GM19438 (cell line): ENCODE measurements at regions not wholly inside any gene's neighbourhood (a gene's known extent, or its start where the extent isn't known, plus 50 kb on each side); places are given as distances from the start of the nearest gene placed in this dataset.
"Not testable (repeated sequence)": the region's sequence is repeated elsewhere in the genome, so short reads cannot be mapped to it uniquely, and the experiment has no call there.

ENCODE experiments used
- ATAC-seq: cut with Tn5 transposase; IDR thresholded peaks from one replicate; pipeline ENCODE4 v1.9.1; 2021; ENCODE audit warnings: low read depth; ENCODE audit not compliant: unreplicated experiment

- ATAC-seq = no peak
Measured at GRCh38 chr1:193473932-193474331, 287.5 kb upstream of the B3GALT2 start.

DNA sequence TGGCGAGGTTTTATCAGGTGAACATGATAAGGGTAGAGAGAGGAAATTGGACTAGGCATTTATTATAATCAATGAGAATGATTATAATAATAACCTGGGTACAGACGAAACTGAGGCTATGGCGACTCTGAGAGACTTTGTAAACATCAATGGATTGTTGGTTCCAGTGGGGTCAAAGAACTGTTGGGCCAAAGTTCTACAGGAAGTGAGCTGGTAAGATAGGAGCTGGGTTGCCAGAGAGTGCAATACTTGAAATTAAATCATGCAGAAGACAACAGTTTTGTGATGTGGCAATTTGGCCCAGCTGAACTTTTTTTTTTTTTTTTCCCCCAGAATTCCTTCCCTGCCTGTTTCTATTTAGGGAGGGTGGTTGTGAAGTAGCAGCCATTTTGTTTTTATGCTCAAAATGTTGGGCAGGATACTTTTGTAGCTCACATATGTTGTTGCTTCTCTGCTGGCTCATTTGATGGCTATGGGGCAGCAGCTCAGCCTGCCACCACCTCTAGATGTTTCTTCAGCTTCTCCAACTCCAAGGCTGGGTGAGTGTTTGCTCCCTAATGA is 286.5 kb upstream of the B3GALT2 start:
- no peak for ATAC-seq

DNA sequence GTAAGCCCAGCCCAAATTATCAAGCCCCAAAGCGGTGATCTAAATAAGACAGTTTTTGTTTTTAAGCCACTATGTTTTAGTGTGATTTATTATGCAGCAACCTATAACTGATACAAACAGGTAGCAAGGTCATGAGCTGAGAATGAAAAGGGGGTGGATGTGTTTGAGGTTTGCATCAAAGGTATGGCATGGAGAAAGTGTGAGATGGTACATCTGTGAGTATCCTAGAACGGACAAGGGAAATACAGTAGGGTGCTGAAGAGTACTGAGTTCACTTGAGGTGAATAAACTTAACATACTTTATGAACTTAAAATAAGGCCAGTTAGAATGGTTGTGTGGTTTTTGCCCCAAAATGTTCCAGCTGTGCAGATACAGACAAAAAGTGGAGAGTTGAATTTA is 286.0 kb upstream of the B3GALT2 start:
- ATAC-seq = no peak

GRCh38 chr1:193471981-193472380 is 285.6 kb upstream of the B3GALT2 start:
- no peak for ATAC-seq

- ATAC-seq = no peak
Measured at GRCh38 chr1:193463326-193463932, 277.0 kb upstream of the B3GALT2 start.

GRCh38 chr1:193462629-193463320 is 276.4 kb upstream of the B3GALT2 start:
- ATAC-seq = no peak

DNA sequence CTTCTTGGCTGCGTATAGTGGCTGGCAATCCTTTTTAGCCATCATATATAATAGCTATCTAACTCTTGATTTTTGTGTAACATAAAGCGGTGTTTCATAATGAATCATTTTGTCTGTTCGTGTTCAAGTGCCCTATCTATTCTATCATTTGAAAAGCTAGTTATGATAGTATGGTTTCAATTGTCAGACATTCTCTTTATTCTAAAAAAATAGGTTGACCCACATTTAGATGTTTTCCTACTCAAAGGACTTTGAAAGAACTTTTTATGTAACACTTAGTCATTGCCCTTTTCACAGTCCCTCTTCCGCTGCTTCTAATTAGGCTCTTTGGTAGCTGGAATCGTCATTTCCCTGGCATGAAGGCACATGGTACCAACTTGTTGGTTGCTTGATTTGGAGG is 272.2 kb upstream of the B3GALT2 start:
- ATAC-seq = no peak

DNA sequence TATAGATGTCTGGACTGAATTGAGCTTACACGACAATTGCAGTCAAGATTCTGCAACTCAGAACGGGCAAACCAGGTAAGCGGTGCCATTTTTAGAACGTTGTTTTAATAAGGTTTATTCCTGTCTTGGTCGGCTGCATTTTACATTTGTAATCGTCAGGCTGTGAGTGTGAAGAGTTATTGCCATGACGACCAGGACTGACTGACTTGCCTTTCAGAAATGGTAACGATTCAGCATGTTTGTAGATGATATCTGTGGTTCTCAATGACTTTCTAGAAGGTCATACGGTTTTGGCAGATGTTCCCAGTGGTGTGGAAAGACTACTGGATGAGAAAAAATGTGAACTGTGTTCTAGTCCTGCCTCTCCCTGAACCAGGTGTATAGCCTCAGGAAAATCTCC is 271.3 kb upstream of the B3GALT2 start:
- no peak for ATAC-seq

DNA sequence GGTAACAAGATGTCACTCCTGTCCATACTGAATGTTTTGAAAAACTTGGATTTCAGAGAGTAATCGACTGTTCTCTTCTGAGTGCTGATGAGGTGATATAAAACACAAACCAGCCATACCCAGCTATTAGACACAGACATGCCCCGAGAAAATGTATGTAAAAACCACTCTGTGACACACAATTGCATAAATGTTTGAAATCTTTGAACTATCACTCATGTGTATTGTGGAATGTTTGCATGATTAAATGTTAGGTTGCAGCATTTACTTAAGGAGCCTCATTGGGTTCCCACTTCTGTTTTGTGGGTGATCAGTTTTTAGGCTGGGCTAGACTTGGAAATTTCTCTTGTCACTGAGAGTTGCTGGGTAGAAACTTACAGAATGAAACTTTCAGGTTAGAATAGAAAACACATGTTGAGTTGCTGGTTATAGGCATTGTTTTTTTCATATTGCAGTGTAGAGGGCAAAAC is 270.4 kb upstream of the B3GALT2 start:
- peak; percentile 82 for ATAC-seq

- no peak for ATAC-seq
Measured at GRCh38 chr1:193451606-193452005, 265.2 kb upstream of the B3GALT2 start.

DNA sequence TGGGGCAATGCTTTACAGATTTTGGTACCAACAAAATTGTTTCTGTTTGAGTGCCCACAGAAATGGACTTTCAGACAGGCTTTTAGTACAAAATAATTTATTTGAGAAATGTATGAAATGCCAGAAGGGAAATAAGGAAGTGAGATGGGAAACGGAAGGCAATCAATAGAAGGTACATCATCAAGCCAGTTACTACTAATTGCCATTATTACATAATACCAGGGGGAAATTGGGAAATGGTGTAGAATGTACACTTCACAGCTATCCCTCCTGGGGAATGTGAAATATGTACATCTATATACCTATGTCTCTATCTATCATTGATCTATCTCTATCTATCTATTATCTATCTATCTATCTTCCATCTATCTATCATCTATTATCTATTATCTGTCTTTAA is 264.6 kb upstream of the B3GALT2 start:
- ATAC-seq = no peak

DNA sequence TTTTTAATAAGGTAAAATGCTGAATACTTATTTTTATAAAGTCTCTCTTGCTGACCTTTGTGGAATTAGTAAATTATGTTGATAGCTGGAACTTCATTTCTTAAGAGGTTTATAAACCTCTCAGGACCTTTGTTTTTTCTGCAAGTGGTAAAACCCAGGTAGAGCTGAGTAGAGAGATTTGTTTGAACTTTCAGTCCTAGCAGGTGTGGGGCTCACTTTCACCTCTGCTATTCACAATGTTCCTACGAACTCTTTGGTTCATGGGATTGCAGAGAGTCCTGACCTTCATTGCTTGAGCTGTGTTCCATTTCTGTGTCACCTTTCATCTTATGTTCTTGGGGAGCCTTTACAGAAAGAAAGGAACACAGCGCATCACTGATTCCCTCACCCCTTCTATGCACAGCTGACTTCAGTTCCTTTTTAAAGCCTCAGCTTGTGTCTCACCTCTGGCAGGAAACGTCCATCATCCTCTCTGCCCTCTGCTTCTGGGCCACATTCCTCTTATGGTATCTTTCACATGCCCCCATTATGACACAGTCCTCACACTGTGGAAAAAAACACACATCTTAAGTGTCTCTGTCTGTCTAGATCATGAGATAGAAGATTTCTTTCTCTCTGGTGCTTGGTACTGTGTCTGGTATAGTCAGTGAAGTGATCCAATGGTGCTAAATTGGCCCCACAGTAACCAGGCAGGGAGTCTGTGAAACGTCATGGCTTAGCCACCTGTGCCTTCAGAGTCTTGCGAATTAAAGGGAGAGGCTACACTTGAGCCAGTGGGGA is 262.5 kb upstream of the B3GALT2 start:
- ATAC-seq = peak; percentile 86

- no peak for ATAC-seq
Measured at GRCh38 chr1:193443886-193444285, 257.5 kb upstream of the B3GALT2 start.

DNA sequence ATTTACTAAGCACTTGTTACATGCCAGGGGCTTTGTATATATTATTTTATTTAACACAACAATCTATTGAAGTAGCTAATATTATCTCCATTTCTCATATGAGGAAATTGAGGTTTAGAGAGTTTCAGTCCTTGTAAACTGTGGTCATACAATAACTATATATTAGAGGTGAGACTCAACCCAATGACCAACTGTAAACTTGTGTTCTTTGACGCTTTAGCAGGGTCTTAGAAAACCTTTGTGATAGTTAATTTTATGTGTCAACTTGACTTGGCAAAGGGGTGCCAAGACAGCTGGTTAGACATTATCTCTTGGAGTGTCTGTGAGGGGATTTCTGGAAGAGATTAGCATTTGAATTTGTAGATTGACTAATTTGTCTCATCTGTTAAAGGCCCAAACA is 252.4 kb upstream of the B3GALT2 start:
- ATAC-seq = peak; percentile 56

DNA sequence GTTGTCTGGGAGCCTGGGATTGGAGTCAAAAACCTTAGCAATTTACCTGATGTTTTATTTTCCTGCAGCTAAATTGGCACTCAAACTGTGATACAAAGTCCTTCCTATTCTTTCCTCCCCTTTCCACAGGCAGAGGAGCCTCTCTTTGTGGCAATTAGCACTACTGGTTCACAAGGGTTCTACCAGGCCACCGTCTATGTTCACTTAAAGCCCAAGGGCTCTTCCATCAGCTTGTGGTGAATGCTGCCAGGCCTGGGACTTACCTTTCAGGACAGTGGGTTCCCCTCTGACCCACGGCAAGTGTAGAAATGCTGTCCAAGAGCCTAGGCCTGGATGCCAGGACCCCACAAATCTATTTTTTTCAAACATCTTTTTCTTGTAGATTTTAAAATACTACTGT is 251.9 kb upstream of the B3GALT2 start:
- ATAC-seq = no peak

DNA sequence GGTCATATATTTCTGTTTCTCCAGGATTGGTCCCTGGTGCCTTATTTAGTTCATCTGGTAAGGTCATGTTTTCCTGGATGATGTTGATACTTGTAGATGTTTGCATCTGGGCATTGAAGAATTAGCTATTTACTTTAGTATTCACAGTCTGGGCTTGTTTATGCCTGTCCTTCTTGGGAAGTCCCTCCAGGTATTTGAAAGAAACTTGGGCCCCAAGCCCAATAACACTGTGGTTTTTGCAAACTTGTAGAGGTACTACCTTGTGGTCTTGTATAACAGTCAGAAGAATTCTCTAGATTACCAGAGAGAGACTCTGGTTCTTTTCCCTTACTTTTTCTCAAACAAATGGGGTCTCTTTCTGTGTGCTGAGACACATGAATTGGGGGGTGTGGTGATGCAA is 251.4 kb upstream of the B3GALT2 start:
- peak; percentile 61 for ATAC-seq

DNA sequence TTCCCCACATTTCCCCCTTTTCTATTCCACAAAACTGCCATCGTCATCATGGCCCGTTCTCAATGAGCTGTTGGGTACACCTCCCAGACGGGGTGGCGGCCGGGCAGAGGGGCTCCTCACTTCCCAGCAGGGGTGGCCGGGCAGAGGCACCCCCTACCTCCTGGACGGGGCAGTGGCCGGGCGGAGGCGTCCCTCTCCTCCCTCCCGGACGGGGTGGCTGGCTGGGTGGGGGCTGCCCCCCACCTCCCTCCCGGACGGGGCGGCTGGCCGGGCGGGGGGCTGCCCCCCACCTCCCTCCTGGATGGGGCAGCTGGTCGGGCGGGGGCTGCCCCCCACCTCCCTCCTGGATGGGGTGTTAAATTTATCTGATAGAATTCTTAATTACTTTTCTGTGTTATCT is 250.9 kb upstream of the B3GALT2 start:
- not testable (repeated sequence) for ATAC-seq

DNA sequence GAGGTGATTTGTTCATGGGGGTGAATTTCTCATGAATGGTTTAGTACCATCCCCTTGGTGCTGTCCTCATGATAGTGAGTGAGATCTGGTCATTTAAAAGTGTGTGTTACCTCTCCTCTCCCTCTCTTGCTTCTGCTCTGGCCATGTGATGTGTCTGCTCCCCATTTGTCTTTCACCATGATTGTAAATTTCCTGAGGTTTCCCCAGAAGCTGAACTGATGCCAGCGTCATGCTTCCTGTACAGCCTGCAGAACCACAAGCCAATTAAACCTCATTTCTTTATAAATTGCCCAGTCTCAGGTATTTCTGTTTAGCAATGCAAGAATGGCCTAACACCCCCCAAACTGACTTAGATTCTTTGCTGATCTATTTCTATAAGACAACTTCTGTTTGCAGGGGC is 249.4 kb upstream of the B3GALT2 start:
- no peak for ATAC-seq

DNA sequence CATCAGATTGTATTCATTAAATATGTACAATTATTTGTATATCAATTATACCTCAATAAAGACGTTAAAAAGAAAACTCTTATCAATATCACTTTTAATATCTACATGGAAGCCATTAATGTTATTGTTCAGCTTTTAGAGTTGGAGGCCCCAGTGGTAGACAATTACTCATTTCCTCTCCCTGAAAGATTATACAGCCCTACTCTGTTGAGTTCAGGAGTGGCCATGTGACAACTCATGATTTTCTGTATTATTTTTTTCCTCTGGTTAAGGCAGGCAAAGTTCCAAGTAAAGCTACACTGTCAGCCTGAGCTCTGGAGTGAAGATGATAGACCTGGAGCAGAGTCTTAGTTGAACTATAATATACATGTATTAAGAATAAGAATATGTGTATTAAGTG is 247.9 kb upstream of the B3GALT2 start:
- ATAC-seq = no peak

DNA sequence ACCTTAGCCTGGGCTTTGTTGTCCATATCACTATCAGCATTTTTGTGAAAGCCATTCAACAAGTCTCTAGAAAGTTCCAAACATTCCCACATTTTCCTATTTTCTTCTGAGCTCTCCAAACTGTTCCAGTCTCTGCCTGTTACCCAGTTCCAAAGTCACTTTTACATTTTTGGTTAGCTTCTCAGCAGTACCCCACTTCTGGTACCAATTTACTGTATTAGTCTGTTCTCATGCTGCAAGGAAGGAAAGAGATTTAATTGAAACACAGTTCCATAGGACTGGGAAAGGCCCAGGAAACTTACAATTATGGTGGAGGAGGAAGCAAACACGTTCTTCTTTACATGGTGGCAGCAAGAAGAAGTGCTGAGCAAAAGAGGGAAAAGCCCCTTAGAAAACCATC is 247.2 kb upstream of the B3GALT2 start:
- no peak for ATAC-seq

DNA sequence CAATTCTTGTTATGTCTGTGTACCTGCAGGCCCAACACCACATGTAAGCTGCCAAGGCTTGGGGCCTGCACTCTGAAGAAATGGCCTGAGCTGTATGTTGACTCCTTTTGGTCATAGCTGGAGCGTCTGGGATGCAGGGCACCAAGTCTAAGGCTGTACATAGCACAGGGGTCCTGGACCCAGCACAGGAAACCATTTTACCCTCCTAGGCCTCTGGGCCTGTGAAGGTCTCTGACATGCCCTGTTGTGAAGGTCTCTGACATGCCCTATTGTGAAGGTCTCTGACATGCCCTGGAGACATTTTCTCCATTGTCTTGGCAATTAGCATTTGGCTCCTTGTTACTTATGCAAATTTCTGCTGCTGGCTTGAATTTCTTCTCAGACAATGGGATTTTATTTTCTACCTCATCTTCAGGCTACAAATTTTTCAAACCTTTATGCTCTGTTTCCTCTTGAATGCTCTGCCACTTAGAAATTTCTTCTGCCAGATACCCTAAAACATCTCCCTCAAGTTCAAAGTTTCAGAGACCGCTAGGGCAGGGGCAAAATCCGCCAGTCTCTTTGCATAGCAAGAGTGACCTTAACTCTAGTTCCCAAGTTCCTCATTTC is 246.7 kb upstream of the B3GALT2 start:
- ATAC-seq = no peak
